H1 (cell line): ENCODE measurements at regions not wholly inside any gene's neighbourhood (a gene's known extent, or its start where the extent isn't known, plus 50 kb on each side); places are given as distances from the start of the nearest gene placed in this dataset.

Experiments used
- CTCF ChIA-PET: fragments of 300-600 bp; sonication (Branson Sonifier 250); formaldehyde crosslinking; loops from one replicate; lab custom pipeline; 2021; ENCODE audit not compliant: partially characterized antibody; lab: Charles Lee
- POLR2A ChIA-PET: fragments of 300-600 bp; sonication (Branson Sonifier 250); formaldehyde crosslinking; loops from one replicate; lab custom pipeline; 2021; ENCODE audit warnings: inconsistent platforms; ENCODE audit not compliant: partially characterized antibody; lab: Charles Lee
- DNase-seq, 2 experiments: peaks; one replicate each; pipeline versions ENCODE4 v3.0.0 to v3.0.0-alpha.2; 2010 to 2022; ENCODE audit warnings: low spot score in 2 of 2, low read depth in 1 of 2, mixed read lengths in 1 of 2
- FAIRE-seq: peaks from 2 replicates; lab custom pipeline; 2011; peaks lifted over from hg19 to GRCh38; lab: Jason Lieb, UNC
- H2AFZ ChIP-seq: 2 replicates; pipeline ENCODE4 v1.8.1; 2012; ENCODE audit warnings: low read length, inconsistent platforms
- H2AK5ac ChIP-seq: 2 replicates; pipeline ENCODE4 v1.6.1; 2013; ENCODE audit warnings: low read depth, low read length
- H2BK120ac ChIP-seq: replicated peaks from 2 replicates; pipeline ENCODE3; 2013; ENCODE audit warnings: low read depth, low read length, inconsistent platforms
- H2BK12ac ChIP-seq: 2 replicates; pipeline ENCODE4 v1.6.1; 2013; ENCODE audit warnings: low read depth, low read length
- H2BK15ac ChIP-seq: 2 replicates; pipeline ENCODE4 v1.6.1; 2013; ENCODE audit warnings: low read length
- H2BK20ac ChIP-seq: 2 replicates; pipeline ENCODE4 v1.6.1; 2013; ENCODE audit warnings: low read length
- H2BK5ac ChIP-seq: 2 replicates; pipeline ENCODE4 v1.6.1; 2013; ENCODE audit warnings: low read depth, low read length
- H3K14ac ChIP-seq: 2 replicates; pipeline ENCODE4 v1.6.1; 2013; ENCODE audit warnings: inconsistent platforms; ENCODE audit not compliant: insufficient read length
- H3K18ac ChIP-seq: 2 replicates; pipeline ENCODE4 v1.6.1; 2013; ENCODE audit warnings: low read length; ENCODE audit errors: extremely low read depth
- H3K23ac ChIP-seq: 2 replicates; pipeline ENCODE4 v1.6.1; 2013; ENCODE audit warnings: inconsistent platforms; ENCODE audit not compliant: insufficient read length
- H3K23me2 ChIP-seq: 2 replicates; pipeline ENCODE4 v1.6.1; 2013; ENCODE audit warnings: low read depth, low read length
- H3K27ac ChIP-seq: 2 replicates; pipeline ENCODE4 v1.6.1; 2011; ENCODE audit warnings: low read depth, low read length, inconsistent platforms
- H3K27me3 ChIP-seq, 4 experiments: replicated peaks in 1 of 4; 1 replicate in 1 of 4; 2 replicates in 3 of 4; pipeline versions ENCODE4 v1.6.1 to v1.8.1; 2011 to 2013; ENCODE audit warnings: low read length in 3 of 4, mild to moderate bottlenecking in 3 of 4, inconsistent platforms in 2 of 4, mixed read lengths in 2 of 4, moderate library complexity in 1 of 4; ENCODE audit not compliant: control insufficient read depth in 3 of 4, insufficient read depth in 3 of 4; ENCODE audit errors: extremely low read depth in 1 of 4
- H3K36me3 ChIP-seq, 4 experiments: 2 replicates each; pipeline versions ENCODE4 v1.6.1 to v1.8.1; 2011 to 2013; ENCODE audit warnings: mild to moderate bottlenecking in 4 of 4, low read length in 3 of 4, moderate library complexity in 2 of 4, control low read depth in 1 of 4, inconsistent platforms in 1 of 4; ENCODE audit not compliant: insufficient read depth in 4 of 4, control insufficient read depth in 2 of 4
- H3K4ac ChIP-seq: replicated peaks from 2 replicates; pipeline ENCODE3; 2013; ENCODE audit warnings: low read length, low read depth, mixed read lengths, inconsistent platforms; ENCODE audit not compliant: insufficient read length
- H3K4me1 ChIP-seq, 4 experiments: replicated peaks in 1 of 4; 1 replicate in 1 of 4; 2 replicates in 3 of 4; pipeline versions ENCODE4 v1.6.1 to v1.8.1; 2011 to 2013; ENCODE audit warnings: low read length in 3 of 4, inconsistent platforms in 2 of 4, mixed read lengths in 1 of 4; ENCODE audit not compliant: insufficient read depth in 4 of 4, control insufficient read depth in 3 of 4
- H3K4me2 ChIP-seq, 2 experiments: 2 replicates each; pipeline versions ENCODE4 v1.6.1 to v1.8.1; 2011 to 2013; ENCODE audit warnings: low read depth in 2 of 2, low read length in 2 of 2, control low read depth in 1 of 2, inconsistent platforms in 1 of 2, mild to moderate bottlenecking in 1 of 2; ENCODE audit not compliant: insufficient read depth in 1 of 2
- H3K4me3 ChIP-seq, 4 experiments: fragments of 200-600, 300-600 bp in 1 of 4; sonication (generic), shearing (Covaris generic), sonication (Bioruptor Twin) in 1 of 4; 2 replicates each; pipeline versions ENCODE4 v1.5.1 to v1.8.1; 2011 to 2016; ENCODE audit warnings: low read length in 4 of 4, low read depth in 3 of 4, control low read depth in 2 of 4, inconsistent platforms in 2 of 4, mild to moderate bottlenecking in 2 of 4, mixed read lengths in 1 of 4, moderate library complexity in 1 of 4; ENCODE audit not compliant: insufficient read depth in 2 of 4; ENCODE audit errors: extremely low read depth in 1 of 4
- H3K56ac ChIP-seq: replicated peaks from 2 replicates; pipeline ENCODE3; 2013; ENCODE audit warnings: low read depth, mild to moderate bottlenecking, mixed read lengths, low read length, inconsistent platforms; ENCODE audit not compliant: insufficient read length
- H3K79me1 ChIP-seq: 2 replicates; pipeline ENCODE4 v1.6.1; 2013; ENCODE audit warnings: low read depth, low read length, control low read depth
- H3K79me2 ChIP-seq, 2 experiments: 2 replicates each; pipeline versions ENCODE4 v1.6.1 to v1.8.1; 2012 to 2013; ENCODE audit warnings: low read length in 2 of 2, mild to moderate bottlenecking in 2 of 2, inconsistent platforms in 1 of 2; ENCODE audit not compliant: insufficient read depth in 2 of 2, control insufficient read depth in 1 of 2
- H3K9ac ChIP-seq, 4 experiments: replicated peaks in 1 of 4; 1 replicate in 1 of 4; 2 replicates in 3 of 4; pipeline versions ENCODE4 v1.6.1 to v1.8.1; 2011 to 2013; ENCODE audit warnings: low read depth in 3 of 4, low read length in 3 of 4, control low read depth in 2 of 4, mild to moderate bottlenecking in 2 of 4, moderate library complexity in 2 of 4, inconsistent platforms in 1 of 4; ENCODE audit errors: extremely low read depth in 1 of 4
- H3K9me3 ChIP-seq, 2 experiments: 2 replicates each; pipeline versions ENCODE4 v1.6.1 to v1.8.1; 2012 to 2013; ENCODE audit warnings: mild to moderate bottlenecking in 2 of 2, moderate library complexity in 2 of 2, control low read depth in 1 of 2, inconsistent platforms in 1 of 2, low read depth in 1 of 2, low read length in 1 of 2, mixed read lengths in 1 of 2; ENCODE audit not compliant: insufficient read depth in 2 of 2
- H4K20me1 ChIP-seq, 2 experiments: replicated peaks in 1 of 2; 2 replicates each; pipeline versions ENCODE3 to v1.8.1; 2011 to 2013; ENCODE audit warnings: inconsistent platforms in 2 of 2, low read length in 2 of 2, mild to moderate bottlenecking in 1 of 2; ENCODE audit not compliant: insufficient read depth in 2 of 2, control insufficient read depth in 1 of 2
- H4K5ac ChIP-seq: 2 replicates; pipeline ENCODE4 v1.6.1; 2013; ENCODE audit warnings: low read length, low read depth, mixed read lengths, inconsistent platforms; ENCODE audit not compliant: insufficient read length
- H4K8ac ChIP-seq: 2 replicates; pipeline ENCODE4 v1.8.0; 2013; ENCODE audit warnings: mild to moderate bottlenecking, moderate library complexity, low read length, inconsistent platforms; ENCODE audit not compliant: insufficient read depth; ENCODE audit errors: extremely low read depth
- H4K91ac ChIP-seq: replicated peaks from 2 replicates; pipeline ENCODE3; 2013; ENCODE audit warnings: low read length, mixed read lengths, inconsistent platforms; ENCODE audit not compliant: insufficient read length
- ASH2L ChIP-seq: fragments of 200-600, 300-600 bp; sonication (generic); IDR thresholded peaks from one replicate; pipeline ENCODE4 v1.7.1; 2017; ENCODE audit warnings: low read length
- ATF3 ChIP-seq: IDR thresholded peaks from 2 replicates; pipeline ENCODE4 v1.6.1; 2011; ENCODE audit warnings: low read depth, mild to moderate bottlenecking, low read length; ENCODE audit not compliant: insufficient read depth
- CEBPB ChIP-seq: IDR thresholded peaks from 2 replicates; pipeline ENCODE4 v1.6.1; 2012; ENCODE audit warnings: low read depth, low read length
- HDAC2 ChIP-seq, 2 experiments: fragments of 300-600 bp in 1 of 2; sonication (generic) in 1 of 2; IDR thresholded peaks; 2 replicates each; pipeline ENCODE4 v1.6.1; 2011 to 2012; ENCODE audit warnings: low read depth in 2 of 2, low read length in 2 of 2, mild to moderate bottlenecking in 2 of 2, moderate library complexity in 2 of 2, borderline replicate concordance in 1 of 2, inconsistent platforms in 1 of 2
- SRF ChIP-seq: IDR thresholded peaks from 2 replicates; pipeline ENCODE4 v1.6.1; 2011; ENCODE audit warnings: mild to moderate bottlenecking, low read depth, low read length, moderate library complexity
- YY1 ChIP-seq: IDR thresholded peaks from 2 replicates; pipeline ENCODE4 v1.6.1; 2011; ENCODE audit warnings: low read depth, mild to moderate bottlenecking, low read length
- WGBS, 2 experiments: shearing (Covaris generic) in 1 of 2; methylation state at CpG; one replicate each; pipeline versions ENCODE4 v1.1.6 to v1.1.7; 2013 to 2015; ENCODE audit warnings: low lambda C conversion rate in 2 of 2, mixed read lengths in 2 of 2, inconsistent platforms in 1 of 2, low coverage in 1 of 2, missing lambda C conversion rate in 1 of 2; ENCODE audit not compliant: insufficient replicate concordance in 2 of 2, insufficient coverage in 1 of 2, insufficient read length in 1 of 2; ENCODE audit errors: extremely low coverage in 1 of 2, missing lambda C conversion rate in 1 of 2; 5-methylcytosine and 5-hydroxymethylcytosine counted together
- TF ChIP-seq, protein P1 (sequence below): IDR thresholded peaks from 2 replicates; pipeline ENCODE4 v1.6.1; 2011; ENCODE audit warnings: low read length, improper control_type of control experiment

DNA sequence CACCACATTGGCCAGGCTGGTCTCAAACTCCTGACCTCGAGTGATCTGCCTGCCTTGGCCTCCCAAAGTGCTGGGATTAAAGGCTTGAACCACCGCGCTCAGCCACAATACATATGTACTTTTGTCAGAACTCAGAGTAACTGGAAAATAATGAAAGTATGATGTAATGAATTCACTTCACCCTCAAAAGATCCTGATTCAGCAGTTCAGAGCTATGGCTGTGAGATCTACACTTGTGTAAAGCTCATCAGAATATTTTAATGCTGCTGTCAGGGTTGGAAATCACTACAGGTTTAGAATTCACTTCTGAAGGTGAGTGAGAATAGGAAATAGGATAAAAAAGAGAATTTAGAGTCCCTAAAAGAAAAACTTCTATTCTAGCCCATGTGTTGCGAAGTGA, 464.5 kb upstream of the NRSN1 start:
- no peak overlapping the region for H2BK15ac ChIP-seq
- H4K91ac ChIP-seq = no peak overlapping the region
- H3K4me1 ChIP-seq = peaks cover 0 to 3% (median 1%) of the 10 kb centered on the region in 4 experiments; a peak in 3 of 7 replicates
- no peak overlapping the region for H4K5ac ChIP-seq
- no peak overlapping the region for H3K4me3 ChIP-seq
- H3K23ac ChIP-seq = no peak overlapping the region
- POLR2A ChIA-PET = no interaction called here
- H2BK12ac ChIP-seq = no peak overlapping the region
- no peak overlapping the region for H3K56ac ChIP-seq
- H2AK5ac ChIP-seq = no peak overlapping the region
- no peaks in the 10 kb centered on the region for H3K36me3 ChIP-seq
- FAIRE-seq (no peak), DNase-seq (no peak)
- H3K9me3 ChIP-seq = no peaks in the 10 kb centered on the region; a peak in 1 of 4 replicates
- H4K20me1 ChIP-seq = no peaks in the 10 kb centered on the region
- no peak overlapping the region for H2BK120ac ChIP-seq
- no peak overlapping the region for H2BK20ac ChIP-seq
- H3K9ac ChIP-seq = no peak overlapping the region
- no peak overlapping the region for H3K27ac ChIP-seq
- H3K27me3 ChIP-seq = no peaks in the 10 kb centered on the region
- H3K23me2 ChIP-seq = no peaks in the 10 kb centered on the region
- no peak overlapping the region for H3K18ac ChIP-seq
- H4K8ac ChIP-seq = no peak overlapping the region
- H3K14ac ChIP-seq = no peak overlapping the region
- no peak overlapping the region for H3K4ac ChIP-seq
- no peak overlapping the region for H2AFZ ChIP-seq
- H2BK5ac ChIP-seq = no peak overlapping the region
- WGBS, 2 experiments = 92% methylated on average over 4 of the region's 4 CpGs; no CpG with 5 or more reads in 1 of the 2 experiments
- CTCF ChIA-PET = interaction anchor here (0.6 to 1.3 kb wide), 7 partner anchors 12 to 1988 kb away, joined by 3 to 4 read pairs (median 3); no protein-coding TSS in a partner anchor
- no peaks in the 10 kb centered on the region for H3K79me2 ChIP-seq
- no peaks in the 10 kb centered on the region for H3K79me1 ChIP-seq
- no peak overlapping the region for H3K4me2 ChIP-seq
- TF ChIP-seq, protein P1, sequence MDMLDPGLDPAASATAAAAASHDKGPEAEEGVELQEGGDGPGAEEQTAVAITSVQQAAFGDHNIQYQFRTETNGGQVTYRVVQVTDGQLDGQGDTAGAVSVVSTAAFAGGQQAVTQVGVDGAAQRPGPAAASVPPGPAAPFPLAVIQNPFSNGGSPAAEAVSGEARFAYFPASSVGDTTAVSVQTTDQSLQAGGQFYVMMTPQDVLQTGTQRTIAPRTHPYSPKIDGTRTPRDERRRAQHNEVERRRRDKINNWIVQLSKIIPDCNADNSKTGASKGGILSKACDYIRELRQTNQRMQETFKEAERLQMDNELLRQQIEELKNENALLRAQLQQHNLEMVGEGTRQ = no peak
- no peak for TF ChIP-seq ASH2L
- no peak for TF ChIP-seq SRF
- no peak for TF ChIP-seq ATF3
- no peak for TF ChIP-seq HDAC2 (IDR thresholded peaks at IDR 0.05; ENCODE audit: borderline replicate concordance in 1 of 2, low read depth in 2 of 2, low read length in 2 of 2)
- TF ChIP-seq CEBPB = no peak
- no peak for TF ChIP-seq YY1
